NCI-H2029 (cell line): ENCODE measurements at regions not wholly inside any gene's neighbourhood (a gene's known extent, or its start where the extent isn't known, plus 50 kb on each side); places are given as distances from the start of the nearest gene placed in this dataset.
"Not testable (repeated sequence)": the region's sequence is repeated elsewhere in the genome, so short reads cannot be mapped to it uniquely, and the experiment has no call there.

Experiments used
- DNase-seq: peaks from one replicate; lab custom pipeline; 2025; lab: John Stamatoyannopoulos, UW

DNA sequence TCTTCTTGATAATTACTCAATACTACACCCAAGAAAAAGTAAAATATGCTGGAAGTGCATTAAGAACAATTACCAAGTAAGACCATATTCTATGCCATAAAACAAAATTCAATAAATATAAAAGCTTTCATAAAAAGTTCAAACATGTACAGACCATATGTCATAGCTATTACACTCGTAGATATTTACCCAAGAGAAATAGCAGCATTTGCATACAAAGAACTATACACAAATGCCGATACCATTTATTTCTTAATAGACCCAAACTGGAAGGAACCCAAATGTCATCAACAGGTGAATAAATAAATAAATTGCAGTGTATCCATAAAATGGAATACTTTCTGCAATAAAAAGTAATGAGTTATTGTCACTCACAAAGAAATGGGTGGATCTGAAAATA is 78.3 kb upstream of the SLC16A7 start:
- no peak for DNase-seq

DNA sequence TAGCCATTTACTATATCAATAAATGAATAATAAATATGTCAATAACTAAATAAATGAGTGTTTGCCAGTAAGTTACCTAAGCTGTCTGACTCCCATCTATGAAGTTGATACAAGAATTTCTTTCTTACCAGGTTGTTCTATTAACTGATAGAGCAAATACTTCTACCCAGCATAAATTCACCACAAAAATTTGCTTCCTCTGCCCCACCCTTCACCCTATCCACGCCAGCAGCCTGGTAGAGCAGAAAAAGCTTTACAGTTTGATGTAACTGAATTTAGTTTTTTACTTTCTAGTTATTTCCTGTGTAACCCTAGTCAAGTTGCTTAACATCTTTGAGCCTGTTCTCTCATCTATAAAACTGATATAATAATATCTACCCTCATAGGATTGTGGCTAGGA is 94.9 kb upstream of the SLC16A7 start:
- no peak for DNase-seq

GRCh38 chr12:59500335-59500734 is 95.5 kb upstream of the SLC16A7 start:
- DNase-seq: no peak

DNA sequence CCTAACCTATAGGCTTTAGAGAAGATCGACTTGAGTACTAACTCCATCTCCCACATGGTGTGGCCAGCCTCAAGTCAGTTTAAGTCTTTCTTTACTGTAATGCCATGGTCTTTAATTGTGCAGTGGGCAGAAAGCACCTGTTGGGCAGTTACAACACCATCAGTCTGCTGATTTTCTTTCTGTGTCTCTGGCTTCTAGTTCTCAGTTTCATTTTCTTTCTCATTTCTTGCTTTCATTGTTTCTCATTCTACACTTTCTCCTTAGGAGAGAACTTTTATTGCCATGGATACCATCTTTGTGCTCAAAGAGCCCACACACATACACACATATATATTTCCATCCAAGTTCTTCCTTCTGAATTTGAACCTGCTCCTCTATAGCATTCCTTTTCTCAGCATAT is 96.1 kb upstream of the SLC16A7 start:
- DNase-seq: no peak

GRCh38 chr12:59494617-59495016 is 101.2 kb upstream of the SLC16A7 start:
- no peak for DNase-seq

DNA sequence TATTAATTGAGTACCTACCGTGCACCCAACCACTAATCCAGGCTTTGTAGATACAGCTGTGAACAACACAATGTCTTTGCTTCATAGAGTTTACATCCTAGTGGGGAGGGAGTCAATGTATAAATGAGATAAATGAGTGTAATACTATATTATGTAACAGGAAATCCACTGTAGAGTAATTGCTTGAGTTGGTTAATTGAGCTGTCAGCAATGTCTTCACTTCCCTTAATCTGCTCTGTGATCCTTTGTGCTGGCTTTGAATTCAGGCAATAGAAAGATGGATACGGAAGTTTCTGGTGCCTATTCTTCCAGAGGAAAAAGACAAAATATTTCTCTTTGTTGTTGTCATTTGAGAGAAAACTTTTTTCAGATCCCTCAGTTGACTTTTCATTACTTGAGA is 104.0 kb upstream of the SLC16A7 start:
- DNase-seq: no peak

DNA sequence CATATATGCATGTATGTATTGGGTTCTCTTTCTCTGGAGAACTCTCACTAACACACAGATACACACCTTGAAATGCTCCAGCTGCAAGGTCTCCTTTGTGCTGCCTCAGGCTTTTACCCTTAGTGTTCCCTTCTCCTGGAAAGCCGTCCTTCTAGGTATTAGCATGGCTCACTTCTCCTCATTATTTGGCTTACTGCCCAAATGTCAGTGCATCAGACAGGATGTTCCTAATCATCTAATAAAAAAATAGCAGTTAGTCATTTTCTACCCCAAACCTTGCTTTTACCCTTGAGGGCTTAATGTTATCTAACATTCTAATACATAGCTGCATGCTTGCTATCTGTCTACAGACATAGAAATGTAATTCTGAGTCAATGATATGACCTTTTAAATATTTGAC is 109.0 kb upstream of the SLC16A7 start:
- DNase-seq: no peak

- no peak for DNase-seq
These were observed 111.3 kb upstream of the SLC16A7 start for GRCh38 chr12:59484575-59484974.

GRCh38 chr12:59474236-59474635 is 121.6 kb upstream of the SLC16A7 start:
- not testable (repeated sequence) for DNase-seq

GRCh38 chr12:59472273-59472672 is 123.6 kb upstream of the SLC16A7 start:
- DNase-seq: no peak

DNA sequence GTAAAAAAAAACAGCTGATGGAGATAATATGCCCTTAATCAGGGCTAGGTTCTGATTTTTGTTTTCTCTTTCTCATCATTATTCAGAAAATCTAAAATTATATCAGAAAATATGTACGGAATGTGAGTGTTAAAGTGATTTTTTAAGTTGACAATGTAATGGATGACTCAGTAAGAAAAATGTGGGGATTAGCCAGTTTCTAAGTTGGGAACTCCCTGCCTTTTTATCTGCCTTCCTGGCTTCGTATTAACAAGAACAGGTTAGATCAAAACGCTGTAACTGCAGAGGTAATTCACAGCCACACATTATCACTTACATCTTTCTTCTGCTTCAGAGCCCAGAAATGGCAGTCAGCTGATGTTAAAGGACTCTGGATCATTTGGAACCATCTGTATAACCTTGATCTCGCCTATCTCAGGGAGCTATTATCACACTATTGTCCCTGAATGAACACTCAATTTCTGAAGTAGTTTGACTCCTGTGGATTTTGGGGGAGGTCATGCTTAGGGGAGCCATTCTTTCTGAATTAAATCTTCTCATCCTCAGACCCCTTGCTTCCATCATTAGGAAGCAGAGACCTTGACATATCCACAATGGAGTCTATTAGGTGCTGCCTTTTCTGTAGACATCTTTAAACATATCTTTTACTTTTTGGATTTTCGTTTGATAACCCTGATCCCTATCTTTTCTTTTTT is 135.7 kb upstream of the SLC16A7 start:
- DNase-seq: no peak

DNA sequence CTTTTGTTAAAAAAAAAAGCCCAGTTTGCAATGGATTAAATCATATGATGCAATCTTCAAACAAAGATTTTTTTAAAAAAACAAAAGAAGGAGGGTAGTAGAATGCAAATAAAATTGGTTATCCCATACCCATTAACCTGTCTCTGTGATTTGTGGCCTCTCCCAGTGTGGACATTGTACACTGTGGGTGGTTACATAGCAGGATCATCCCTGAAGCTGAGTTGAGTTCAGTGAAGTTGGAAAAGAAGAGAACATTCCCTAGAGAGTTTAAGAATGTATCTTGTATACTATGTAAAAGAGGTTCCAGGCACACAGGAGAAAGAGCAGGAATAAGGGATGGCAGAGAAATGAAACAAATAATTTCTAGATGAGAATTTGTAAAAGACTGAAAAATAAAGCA is 142.4 kb upstream of the SLC16A7 start:
- DNase-seq: no peak

DNA sequence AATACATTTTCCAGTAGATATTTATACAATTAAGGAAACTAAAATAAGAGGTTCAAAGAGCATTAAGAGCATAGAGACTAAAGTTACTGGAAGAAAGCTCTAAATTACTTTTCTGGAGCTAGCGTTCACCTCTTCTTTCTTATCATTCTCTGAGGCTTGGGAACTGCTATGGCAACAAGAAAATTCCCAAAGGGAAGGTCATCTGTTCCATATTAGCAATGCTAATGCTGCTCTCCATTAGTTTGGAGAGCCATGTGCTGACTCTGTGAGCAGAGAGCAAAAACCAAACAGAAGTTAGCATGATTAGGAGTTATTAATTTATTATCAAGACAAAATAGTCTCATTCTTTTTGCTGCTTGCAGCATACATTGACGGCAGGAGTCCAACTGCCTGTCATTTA is 143.1 kb upstream of the SLC16A7 start:
- DNase-seq: no peak

DNA sequence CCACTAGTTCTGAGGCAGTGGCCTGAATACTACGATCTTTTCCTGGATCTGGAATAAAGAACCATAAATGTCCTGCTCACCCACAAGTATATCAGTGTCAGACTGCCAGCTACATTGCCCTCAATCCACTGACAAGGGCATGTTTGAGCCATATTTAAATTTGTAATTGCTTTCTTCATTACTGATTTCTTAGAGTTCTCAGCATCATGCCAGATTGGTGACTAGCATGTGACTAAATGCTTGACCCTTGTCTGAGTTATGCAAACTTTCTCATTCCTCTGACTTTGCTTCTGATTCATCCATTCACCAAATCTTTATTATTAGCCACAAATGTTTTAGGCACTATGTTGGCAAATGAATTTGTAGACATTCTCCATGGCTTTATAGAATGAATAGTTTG is 143.6 kb upstream of the SLC16A7 start:
- no peak for DNase-seq

GRCh38 chr12:59446116-59446515 is 149.7 kb upstream of the SLC16A7 start:
- DNase-seq: no peak

DNA sequence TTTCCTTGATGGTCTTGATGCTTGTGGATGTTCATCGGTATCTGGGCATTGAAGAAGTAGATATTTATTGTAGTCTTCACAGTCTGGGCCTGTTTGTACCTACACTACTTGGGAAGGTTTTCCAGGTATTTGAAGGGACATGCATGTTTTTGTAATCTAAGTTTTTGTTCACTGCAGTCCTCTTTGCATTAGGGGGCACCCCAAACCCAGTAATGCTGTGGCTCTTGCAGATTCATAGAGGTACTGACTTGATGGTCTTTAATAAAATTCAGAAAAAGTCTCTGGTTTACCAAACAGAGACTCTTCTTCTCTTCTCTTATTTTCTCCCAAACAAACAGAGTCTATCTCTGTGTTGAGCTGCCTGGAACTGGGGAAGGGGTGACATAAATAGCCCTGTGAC is 150.9 kb upstream of the SLC16A7 start:
- DNase-seq: no peak

GRCh38 chr12:59432057-59432456 is 163.8 kb upstream of the SLC16A7 start:
- no peak for DNase-seq

GRCh38 chr12:59431266-59431665 is 164.6 kb upstream of the SLC16A7 start:
- no peak for DNase-seq

DNA sequence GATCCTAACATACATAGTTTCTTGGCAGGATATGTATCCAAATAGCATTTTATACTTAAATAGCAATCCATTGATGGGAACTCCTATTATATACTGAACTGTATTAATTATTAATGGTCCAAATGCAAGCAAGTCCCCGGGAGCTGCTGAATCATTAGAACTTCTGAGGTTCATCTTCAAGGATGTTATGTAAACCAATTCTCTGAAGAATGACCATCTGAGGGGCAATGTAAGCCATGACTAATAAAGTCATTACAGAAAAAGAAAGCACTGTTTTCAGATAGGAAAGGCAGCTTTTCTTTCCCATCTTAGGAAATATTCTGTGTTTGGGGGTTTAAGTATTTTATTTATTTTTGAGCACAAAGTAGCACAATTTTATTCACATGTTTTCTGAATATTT is 166.1 kb upstream of the SLC16A7 start:
- no peak for DNase-seq

DNA sequence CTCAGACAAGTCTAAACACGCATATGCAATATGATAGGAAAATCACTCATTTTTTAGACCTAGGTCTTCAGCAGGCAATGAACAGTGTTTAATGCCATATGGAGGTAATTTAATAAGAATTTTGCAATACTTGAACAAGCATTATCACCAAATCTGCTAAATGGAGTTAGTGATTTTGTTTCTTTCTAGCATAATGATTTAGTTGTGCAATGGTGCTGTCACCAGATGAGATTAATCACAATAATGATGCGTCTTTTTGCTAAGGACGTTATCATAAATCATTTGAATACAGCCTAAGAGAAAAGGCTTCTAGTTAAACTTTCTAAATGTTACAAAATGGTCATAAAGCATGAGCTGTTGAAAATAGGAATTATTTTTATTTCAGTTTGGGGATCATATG is 170.0 kb upstream of the SLC16A7 start:
- no peak for DNase-seq

DNA sequence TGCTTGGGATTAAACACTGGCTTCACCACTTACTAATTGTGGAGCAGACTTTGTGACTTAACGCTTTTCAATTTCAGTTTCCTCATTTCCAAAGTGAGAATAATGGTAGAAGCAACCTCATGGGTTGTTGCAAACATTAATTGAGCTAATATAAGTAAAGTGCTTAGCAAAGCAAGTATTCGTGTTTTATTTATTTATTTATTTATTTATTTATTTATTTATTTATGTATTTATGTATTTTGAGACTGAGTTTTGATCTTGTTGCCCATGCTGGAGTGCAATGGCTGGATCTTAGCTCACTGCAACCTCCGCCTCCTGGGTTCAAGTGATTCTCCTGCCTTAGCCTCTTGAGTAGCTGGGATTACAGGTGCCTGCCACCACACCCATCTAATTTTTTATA is 171.2 kb upstream of the SLC16A7 start:
- DNase-seq: not testable (repeated sequence)

GRCh38 chr12:59414051-59414450 is 181.8 kb upstream of the SLC16A7 start:
- no peak for DNase-seq

DNA sequence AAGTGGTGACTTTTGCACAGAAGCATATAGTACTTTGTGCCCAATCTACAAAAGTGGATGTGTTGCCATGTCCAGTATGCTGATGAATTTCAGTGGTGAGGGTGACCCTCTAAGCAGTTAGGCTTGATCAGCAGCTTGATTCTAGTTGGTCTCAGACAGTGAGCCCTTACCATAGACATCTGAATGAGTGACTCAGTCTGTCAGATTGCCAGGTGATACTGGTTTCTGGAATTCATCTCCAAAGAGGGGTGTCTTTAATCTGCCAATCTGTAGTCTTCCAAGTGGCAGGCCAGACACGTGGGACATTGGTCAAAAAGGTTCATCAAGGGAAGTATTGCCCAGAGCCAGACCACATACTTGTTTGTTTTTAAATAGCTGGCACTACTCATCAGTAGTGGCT is 187.4 kb upstream of the SLC16A7 start:
- no peak for DNase-seq

DNA sequence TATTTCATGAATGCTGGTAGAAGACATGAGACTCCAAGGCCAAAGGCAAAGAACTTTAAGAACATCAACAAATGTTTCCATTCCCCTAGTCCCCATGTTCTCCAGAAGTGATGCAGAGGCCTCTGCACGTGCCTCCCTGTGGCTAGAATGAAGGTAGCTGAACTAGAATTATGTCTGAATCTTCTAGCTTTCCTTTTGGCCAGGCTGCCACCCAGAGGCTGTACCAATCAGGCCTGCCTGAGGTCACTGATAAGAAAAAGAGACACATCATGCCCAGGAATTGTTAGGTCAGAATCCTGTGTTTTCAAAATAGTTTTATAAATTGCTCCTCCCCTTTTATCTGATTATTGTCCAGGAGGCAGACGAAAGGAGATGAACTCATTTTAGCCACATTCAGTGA is 188.0 kb upstream of the SLC16A7 start:
- DNase-seq: no peak

GRCh38 chr12:59405992-59406391 is 189.8 kb upstream of the SLC16A7 start:
- DNase-seq: no peak
